H1 (cell line): ENCODE measurements at regions not wholly inside any gene's neighbourhood (a gene's known extent, or its start where the extent isn't known, plus 50 kb on each side); places are given as distances from the start of the nearest gene placed in this dataset.

ENCODE experiments used
- CTCF ChIA-PET: fragments of 300-600 bp; sonication (Branson Sonifier 250); formaldehyde crosslinking; loops from one replicate; lab custom pipeline; 2021; ENCODE audit not compliant: partially characterized antibody; lab: Charles Lee
- POLR2A ChIA-PET: fragments of 300-600 bp; sonication (Branson Sonifier 250); formaldehyde crosslinking; loops from one replicate; lab custom pipeline; 2021; ENCODE audit warnings: inconsistent platforms; ENCODE audit not compliant: partially characterized antibody; lab: Charles Lee
- DNase-seq, 2 experiments: peaks; one replicate each; pipeline versions ENCODE4 v3.0.0 to v3.0.0-alpha.2; 2010 to 2022; ENCODE audit warnings: low spot score in 2 of 2, low read depth in 1 of 2, mixed read lengths in 1 of 2
- FAIRE-seq: peaks from 2 replicates; lab custom pipeline; 2011; peaks lifted over from hg19 to GRCh38; lab: Jason Lieb, UNC
- H2AFZ ChIP-seq: 2 replicates; pipeline ENCODE4 v1.8.1; 2012; ENCODE audit warnings: low read length, inconsistent platforms
- H2AK5ac ChIP-seq: 2 replicates; pipeline ENCODE4 v1.6.1; 2013; ENCODE audit warnings: low read depth, low read length
- H2BK120ac ChIP-seq: replicated peaks from 2 replicates; pipeline ENCODE3; 2013; ENCODE audit warnings: low read depth, low read length, inconsistent platforms
- H2BK12ac ChIP-seq: 2 replicates; pipeline ENCODE4 v1.6.1; 2013; ENCODE audit warnings: low read depth, low read length
- H2BK15ac ChIP-seq: 2 replicates; pipeline ENCODE4 v1.6.1; 2013; ENCODE audit warnings: low read length
- H2BK20ac ChIP-seq: 2 replicates; pipeline ENCODE4 v1.6.1; 2013; ENCODE audit warnings: low read length
- H2BK5ac ChIP-seq: 2 replicates; pipeline ENCODE4 v1.6.1; 2013; ENCODE audit warnings: low read depth, low read length
- H3K14ac ChIP-seq: 2 replicates; pipeline ENCODE4 v1.6.1; 2013; ENCODE audit warnings: inconsistent platforms; ENCODE audit not compliant: insufficient read length
- H3K18ac ChIP-seq: 2 replicates; pipeline ENCODE4 v1.6.1; 2013; ENCODE audit warnings: low read length; ENCODE audit errors: extremely low read depth
- H3K23ac ChIP-seq: 2 replicates; pipeline ENCODE4 v1.6.1; 2013; ENCODE audit warnings: inconsistent platforms; ENCODE audit not compliant: insufficient read length
- H3K23me2 ChIP-seq: 2 replicates; pipeline ENCODE4 v1.6.1; 2013; ENCODE audit warnings: low read depth, low read length
- H3K27ac ChIP-seq: 2 replicates; pipeline ENCODE4 v1.6.1; 2011; ENCODE audit warnings: low read depth, low read length, inconsistent platforms
- H3K27me3 ChIP-seq, 4 experiments: replicated peaks in 1 of 4; 1 replicate in 1 of 4; 2 replicates in 3 of 4; pipeline versions ENCODE4 v1.6.1 to v1.8.1; 2011 to 2013; ENCODE audit warnings: low read length in 3 of 4, mild to moderate bottlenecking in 3 of 4, inconsistent platforms in 2 of 4, mixed read lengths in 2 of 4, moderate library complexity in 1 of 4; ENCODE audit not compliant: control insufficient read depth in 3 of 4, insufficient read depth in 3 of 4; ENCODE audit errors: extremely low read depth in 1 of 4
- H3K36me3 ChIP-seq, 4 experiments: 2 replicates each; pipeline versions ENCODE4 v1.6.1 to v1.8.1; 2011 to 2013; ENCODE audit warnings: mild to moderate bottlenecking in 4 of 4, low read length in 3 of 4, moderate library complexity in 2 of 4, control low read depth in 1 of 4, inconsistent platforms in 1 of 4; ENCODE audit not compliant: insufficient read depth in 4 of 4, control insufficient read depth in 2 of 4
- H3K4ac ChIP-seq: replicated peaks from 2 replicates; pipeline ENCODE3; 2013; ENCODE audit warnings: low read length, low read depth, mixed read lengths, inconsistent platforms; ENCODE audit not compliant: insufficient read length
- H3K4me1 ChIP-seq, 4 experiments: replicated peaks in 1 of 4; 1 replicate in 1 of 4; 2 replicates in 3 of 4; pipeline versions ENCODE4 v1.6.1 to v1.8.1; 2011 to 2013; ENCODE audit warnings: low read length in 3 of 4, inconsistent platforms in 2 of 4, mixed read lengths in 1 of 4; ENCODE audit not compliant: insufficient read depth in 4 of 4, control insufficient read depth in 3 of 4
- H3K4me2 ChIP-seq, 2 experiments: 2 replicates each; pipeline versions ENCODE4 v1.6.1 to v1.8.1; 2011 to 2013; ENCODE audit warnings: low read depth in 2 of 2, low read length in 2 of 2, control low read depth in 1 of 2, inconsistent platforms in 1 of 2, mild to moderate bottlenecking in 1 of 2; ENCODE audit not compliant: insufficient read depth in 1 of 2
- H3K4me3 ChIP-seq, 4 experiments: fragments of 200-600, 300-600 bp in 1 of 4; sonication (generic), shearing (Covaris generic), sonication (Bioruptor Twin) in 1 of 4; 2 replicates each; pipeline versions ENCODE4 v1.5.1 to v1.8.1; 2011 to 2016; ENCODE audit warnings: low read length in 4 of 4, low read depth in 3 of 4, control low read depth in 2 of 4, inconsistent platforms in 2 of 4, mild to moderate bottlenecking in 2 of 4, mixed read lengths in 1 of 4, moderate library complexity in 1 of 4; ENCODE audit not compliant: insufficient read depth in 2 of 4; ENCODE audit errors: extremely low read depth in 1 of 4
- H3K56ac ChIP-seq: replicated peaks from 2 replicates; pipeline ENCODE3; 2013; ENCODE audit warnings: low read depth, mild to moderate bottlenecking, mixed read lengths, low read length, inconsistent platforms; ENCODE audit not compliant: insufficient read length
- H3K79me1 ChIP-seq: 2 replicates; pipeline ENCODE4 v1.6.1; 2013; ENCODE audit warnings: low read depth, low read length, control low read depth
- H3K79me2 ChIP-seq, 2 experiments: 2 replicates each; pipeline versions ENCODE4 v1.6.1 to v1.8.1; 2012 to 2013; ENCODE audit warnings: low read length in 2 of 2, mild to moderate bottlenecking in 2 of 2, inconsistent platforms in 1 of 2; ENCODE audit not compliant: insufficient read depth in 2 of 2, control insufficient read depth in 1 of 2
- H3K9ac ChIP-seq, 4 experiments: replicated peaks in 1 of 4; 1 replicate in 1 of 4; 2 replicates in 3 of 4; pipeline versions ENCODE4 v1.6.1 to v1.8.1; 2011 to 2013; ENCODE audit warnings: low read depth in 3 of 4, low read length in 3 of 4, control low read depth in 2 of 4, mild to moderate bottlenecking in 2 of 4, moderate library complexity in 2 of 4, inconsistent platforms in 1 of 4; ENCODE audit errors: extremely low read depth in 1 of 4
- H3K9me3 ChIP-seq, 2 experiments: 2 replicates each; pipeline versions ENCODE4 v1.6.1 to v1.8.1; 2012 to 2013; ENCODE audit warnings: mild to moderate bottlenecking in 2 of 2, moderate library complexity in 2 of 2, control low read depth in 1 of 2, inconsistent platforms in 1 of 2, low read depth in 1 of 2, low read length in 1 of 2, mixed read lengths in 1 of 2; ENCODE audit not compliant: insufficient read depth in 2 of 2
- H4K20me1 ChIP-seq, 2 experiments: replicated peaks in 1 of 2; 2 replicates each; pipeline versions ENCODE3 to v1.8.1; 2011 to 2013; ENCODE audit warnings: inconsistent platforms in 2 of 2, low read length in 2 of 2, mild to moderate bottlenecking in 1 of 2; ENCODE audit not compliant: insufficient read depth in 2 of 2, control insufficient read depth in 1 of 2
- H4K5ac ChIP-seq: 2 replicates; pipeline ENCODE4 v1.6.1; 2013; ENCODE audit warnings: low read length, low read depth, mixed read lengths, inconsistent platforms; ENCODE audit not compliant: insufficient read length
- H4K8ac ChIP-seq: 2 replicates; pipeline ENCODE4 v1.8.0; 2013; ENCODE audit warnings: mild to moderate bottlenecking, moderate library complexity, low read length, inconsistent platforms; ENCODE audit not compliant: insufficient read depth; ENCODE audit errors: extremely low read depth
- H4K91ac ChIP-seq: replicated peaks from 2 replicates; pipeline ENCODE3; 2013; ENCODE audit warnings: low read length, mixed read lengths, inconsistent platforms; ENCODE audit not compliant: insufficient read length
- BCL11A ChIP-seq, 2 experiments: IDR thresholded peaks; one replicate each; pipeline ENCODE4 v1.6.1; 2011; ENCODE audit warnings: low read depth in 2 of 2, low read length in 2 of 2, mild to moderate bottlenecking in 2 of 2
- GABPA ChIP-seq: IDR thresholded peaks from 2 replicates; pipeline ENCODE4 v1.6.1; 2011; ENCODE audit warnings: mild to moderate bottlenecking, low read length, moderate library complexity, borderline replicate concordance; ENCODE audit not compliant: insufficient read depth
- HDAC2 ChIP-seq, 2 experiments: fragments of 300-600 bp in 1 of 2; sonication (generic) in 1 of 2; IDR thresholded peaks; 2 replicates each; pipeline ENCODE4 v1.6.1; 2011 to 2012; ENCODE audit warnings: low read depth in 2 of 2, low read length in 2 of 2, mild to moderate bottlenecking in 2 of 2, moderate library complexity in 2 of 2, borderline replicate concordance in 1 of 2, inconsistent platforms in 1 of 2
- POLR2A ChIP-seq, 2 experiments: IDR thresholded peaks; 1 replicate in 1 of 2; 2 replicates in 1 of 2; pipeline ENCODE4 v1.6.1; 2011; ENCODE audit warnings: low read depth in 2 of 2, low read length in 2 of 2, mild to moderate bottlenecking in 2 of 2; ENCODE audit errors: control extremely low read depth in 1 of 2
- POLR2AphosphoS5 ChIP-seq: IDR thresholded peaks from 2 replicates; pipeline ENCODE4 v1.6.1; 2011; ENCODE audit warnings: low read depth, low read length
- TEAD4 ChIP-seq: IDR thresholded peaks from 2 replicates; pipeline ENCODE4 v1.6.1; 2012; ENCODE audit warnings: low read depth, low read length, inconsistent platforms, mixed read lengths
- YY1 ChIP-seq: IDR thresholded peaks from 2 replicates; pipeline ENCODE4 v1.6.1; 2011; ENCODE audit warnings: low read depth, mild to moderate bottlenecking, low read length
- ZNF274 ChIP-seq: IDR thresholded peaks from 2 replicates; pipeline ENCODE4 v1.7.0; 2012; ENCODE audit warnings: low read length, borderline replicate concordance; ENCODE audit errors: extremely low read depth
- WGBS, 2 experiments: shearing (Covaris generic) in 1 of 2; methylation state at CpG; one replicate each; pipeline versions ENCODE4 v1.1.6 to v1.1.7; 2013 to 2015; ENCODE audit warnings: low lambda C conversion rate in 2 of 2, mixed read lengths in 2 of 2, inconsistent platforms in 1 of 2, low coverage in 1 of 2, missing lambda C conversion rate in 1 of 2; ENCODE audit not compliant: insufficient replicate concordance in 2 of 2, insufficient coverage in 1 of 2, insufficient read length in 1 of 2; ENCODE audit errors: extremely low coverage in 1 of 2, missing lambda C conversion rate in 1 of 2; 5-methylcytosine and 5-hydroxymethylcytosine counted together

DNA sequence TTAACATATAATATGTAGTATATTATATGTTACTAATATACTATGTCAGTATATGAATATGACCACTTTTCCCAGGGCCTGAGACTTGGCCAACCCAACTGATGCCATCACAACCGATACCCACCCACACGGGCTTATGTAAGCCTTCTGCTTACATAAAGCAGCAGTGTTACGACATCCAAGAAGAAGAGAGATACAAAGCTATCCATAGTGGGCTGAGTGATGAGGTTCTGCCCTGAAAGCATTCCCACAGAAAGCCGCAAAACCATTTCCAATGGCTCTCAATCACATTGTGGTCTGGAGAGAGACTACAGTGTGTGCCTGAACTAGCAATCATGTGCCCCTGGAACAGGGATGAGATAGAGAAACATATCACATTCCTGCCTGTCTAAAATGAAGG is 177.9 kb downstream of the PLOD2 start:
- Histone ChIP-seq H2AK5ac (no peak overlapping the region), H2BK12ac (no peak overlapping the region), H3K79me1 (no peaks in the 10 kb centered on the region), H3K9me3 (no peaks in the 10 kb centered on the region), H2BK20ac (no peak overlapping the region), H3K18ac (no peak overlapping the region), H3K4me3 (no peak overlapping the region), H3K9ac (no peak overlapping the region), H4K20me1 (no peaks in the 10 kb centered on the region), H3K14ac (no peak overlapping the region), H3K56ac (no peak overlapping the region), H3K27ac (no peak overlapping the region), H2AFZ (no peak overlapping the region), H4K5ac (no peak overlapping the region), H3K27me3 (no peaks in the 10 kb centered on the region), H2BK15ac (no peak overlapping the region), H3K4me2 (no peak overlapping the region), H4K91ac (no peak overlapping the region), H3K4ac (no peak overlapping the region), H4K8ac (no peak overlapping the region), H2BK120ac (no peak overlapping the region), H3K23me2 (peaks cover 2% of the 10 kb centered on the region; the same call in 1 of the 2 replicates), H2BK5ac (no peak overlapping the region), H3K79me2 (no peaks in the 10 kb centered on the region), H3K36me3 (no peaks in the 10 kb centered on the region), H3K23ac (no peak overlapping the region), H3K4me1 (no peaks in the 10 kb centered on the region)
- 90% methylated on average over 4 of the region's 4 CpGs; no CpG with 5 or more reads in 1 of the 2 experiments for WGBS, 2 experiments
- TF ChIP-seq YY1 (no peak), POLR2AphosphoS5 (no peak), POLR2A (IDR thresholded peaks at IDR 0.05; ENCODE audit: control extremely low read depth in 1 of 2, low read depth in 2 of 2, low read length in 2 of 2) (no peak), ZNF274 (no peak), HDAC2 (IDR thresholded peaks at IDR 0.05; ENCODE audit: borderline replicate concordance in 1 of 2, low read depth in 2 of 2, low read length in 2 of 2) (no peak), BCL11A (IDR thresholded peaks at IDR 0.05; ENCODE audit: low read depth in 2 of 2, low read length in 2 of 2) (no peak), TEAD4 (no peak), GABPA (no peak)
- no peak for DNase-seq
- POLR2A ChIA-PET: no interaction called here
- FAIRE-seq: no peak
- CTCF ChIA-PET: no interaction called here
